GM21381 (cell line): ENCODE measurements at regions not wholly inside any gene's neighbourhood (a gene's known extent, or its start where the extent isn't known, plus 50 kb on each side); places are given as distances from the start of the nearest gene placed in this dataset.
"Not testable (repeated sequence)": the region's sequence is repeated elsewhere in the genome, so short reads cannot be mapped to it uniquely, and the experiment has no call there.

Experiments
- ATAC-seq: cut with Tn5 transposase; IDR thresholded peaks from one replicate; pipeline ENCODE4 v1.9.1; 2021; ENCODE audit warnings: mild to moderate bottlenecking, moderate library complexity; ENCODE audit not compliant: unreplicated experiment

DNA sequence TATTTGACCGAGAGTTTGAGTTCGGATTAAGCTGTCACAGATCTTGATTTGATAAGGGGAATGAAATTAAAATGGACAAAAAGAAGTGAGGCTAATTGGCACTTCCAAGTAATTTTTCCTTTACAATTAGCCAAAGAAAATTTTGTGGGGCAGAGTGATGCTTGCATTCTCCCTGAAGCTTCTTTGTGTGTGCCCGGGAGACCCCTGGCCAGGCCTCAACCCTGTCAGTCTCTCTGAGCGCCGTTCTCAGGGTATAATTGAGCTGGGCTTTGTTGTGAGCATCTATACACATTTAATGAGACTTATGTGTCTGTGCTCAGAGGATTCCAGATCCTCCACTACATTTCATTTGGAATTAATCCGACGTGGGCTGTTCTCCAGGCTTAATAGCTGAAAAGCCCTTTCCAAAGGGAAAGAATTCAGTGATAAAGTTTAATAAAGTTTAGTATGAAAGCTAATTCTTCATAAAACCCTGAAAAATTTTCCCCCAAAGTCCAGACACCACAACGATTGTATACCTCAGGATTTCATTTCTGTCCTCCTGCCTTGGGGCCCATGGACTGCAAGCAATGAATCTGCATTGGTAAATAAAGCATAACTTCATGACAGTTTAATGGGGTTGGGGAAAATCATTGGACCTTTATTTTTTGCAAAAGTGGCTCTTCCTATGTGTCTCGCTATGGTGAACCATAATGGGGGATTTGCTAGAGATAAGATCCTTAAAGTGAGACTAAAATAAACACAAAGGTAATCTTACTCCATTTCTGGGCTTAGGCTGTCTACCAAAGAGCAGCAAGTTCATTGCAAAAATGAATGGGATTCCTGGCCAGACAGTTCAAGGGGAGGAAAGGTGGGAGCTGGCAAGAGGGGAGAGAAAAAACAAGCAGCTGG is 292.6 kb downstream of the C12orf75 start:
- no peak for ATAC-seq

DNA sequence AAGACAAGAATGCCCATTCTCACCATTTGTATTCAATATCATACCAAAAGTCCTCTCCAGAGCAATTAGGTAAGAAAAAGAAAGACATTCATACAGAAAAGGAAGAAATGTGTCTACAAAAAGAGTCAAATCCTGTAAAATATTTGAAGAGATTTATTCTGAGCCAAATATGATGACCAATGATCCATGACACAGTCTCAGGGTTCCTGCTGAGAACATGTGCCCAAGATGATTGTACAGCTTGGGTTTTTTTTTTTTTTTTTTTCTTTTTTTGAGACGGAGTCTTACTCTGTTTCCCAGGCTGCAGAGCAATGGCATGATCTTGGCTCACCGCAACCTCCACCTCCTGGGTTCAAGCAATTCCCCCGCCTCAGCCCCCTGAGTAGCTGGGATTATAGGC is 296.2 kb downstream of the C12orf75 start:
- ATAC-seq, result no peak

GRCh38 chr12:105637470-105637869 is 307.0 kb downstream of the C12orf75 start:
- ATAC-seq, result no peak

DNA sequence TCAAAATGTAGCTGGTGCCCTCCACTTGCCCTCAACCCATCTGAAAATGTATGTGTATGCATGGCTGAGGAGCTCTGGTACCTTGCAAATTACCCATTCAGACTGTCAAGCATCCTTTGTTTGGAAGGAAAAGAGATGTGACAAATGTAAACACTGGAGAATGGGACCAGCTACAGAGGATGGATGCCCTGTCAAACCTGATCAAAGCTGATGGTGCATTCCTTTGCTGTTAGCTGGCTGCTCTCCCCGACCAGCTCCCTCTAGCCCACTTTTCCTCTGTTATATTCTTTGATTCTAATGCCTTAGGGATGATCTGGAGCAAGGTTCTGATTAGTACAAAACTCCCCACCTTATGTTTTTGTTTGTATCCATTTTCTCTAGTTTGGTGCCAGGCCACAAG is 310.3 kb downstream of the C12orf75 start:
- ATAC-seq, result no peak

DNA sequence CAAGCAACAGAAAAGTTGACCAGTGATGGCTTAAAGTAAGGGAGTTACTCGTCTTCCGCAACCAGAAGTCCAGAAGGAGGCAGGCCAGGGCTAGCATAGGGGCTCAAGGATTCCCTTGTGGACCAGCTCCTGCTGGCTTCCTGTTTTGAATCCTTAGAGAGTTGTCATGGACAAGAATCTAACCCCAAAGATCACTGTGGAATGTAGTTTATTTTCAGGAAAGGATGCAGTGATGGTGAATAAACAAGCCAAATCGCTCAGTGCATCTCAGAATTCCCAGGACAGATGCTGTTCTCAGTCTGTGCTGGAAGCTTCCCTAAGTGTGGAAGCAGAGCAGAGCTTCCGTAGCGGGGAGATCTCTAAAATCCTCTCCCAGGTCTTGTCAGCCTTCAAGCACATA is 311.3 kb downstream of the C12orf75 start:
- ATAC-seq, result no peak

- ATAC-seq, result no peak
These were observed 314.3 kb downstream of the C12orf75 start for GRCh38 chr12:105644770-105645169.

DNA sequence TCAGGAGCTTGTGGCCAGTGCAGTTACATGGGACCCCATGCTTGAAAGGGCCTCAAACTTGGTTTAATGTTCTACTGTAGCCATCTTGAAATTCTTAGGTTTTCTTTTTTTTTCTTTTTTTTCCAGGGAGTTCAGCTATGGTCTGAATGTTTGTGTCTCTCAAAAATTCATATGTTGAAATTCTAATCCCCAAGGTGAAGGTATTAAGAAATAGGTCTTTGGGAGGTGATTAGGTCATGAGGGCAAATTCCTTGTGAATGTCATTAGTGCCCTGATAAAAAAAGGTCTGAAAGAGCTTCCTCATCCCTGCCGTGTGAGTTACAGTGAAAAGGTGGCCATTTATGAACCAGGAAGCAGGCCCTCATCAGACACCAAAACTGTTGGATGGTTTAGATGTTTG is 324.1 kb downstream of the C12orf75 start:
- ATAC-seq, result no peak

GRCh38 chr12:105658389-105658788 is 327.9 kb downstream of the C12orf75 start:
- ATAC-seq, result no peak

DNA sequence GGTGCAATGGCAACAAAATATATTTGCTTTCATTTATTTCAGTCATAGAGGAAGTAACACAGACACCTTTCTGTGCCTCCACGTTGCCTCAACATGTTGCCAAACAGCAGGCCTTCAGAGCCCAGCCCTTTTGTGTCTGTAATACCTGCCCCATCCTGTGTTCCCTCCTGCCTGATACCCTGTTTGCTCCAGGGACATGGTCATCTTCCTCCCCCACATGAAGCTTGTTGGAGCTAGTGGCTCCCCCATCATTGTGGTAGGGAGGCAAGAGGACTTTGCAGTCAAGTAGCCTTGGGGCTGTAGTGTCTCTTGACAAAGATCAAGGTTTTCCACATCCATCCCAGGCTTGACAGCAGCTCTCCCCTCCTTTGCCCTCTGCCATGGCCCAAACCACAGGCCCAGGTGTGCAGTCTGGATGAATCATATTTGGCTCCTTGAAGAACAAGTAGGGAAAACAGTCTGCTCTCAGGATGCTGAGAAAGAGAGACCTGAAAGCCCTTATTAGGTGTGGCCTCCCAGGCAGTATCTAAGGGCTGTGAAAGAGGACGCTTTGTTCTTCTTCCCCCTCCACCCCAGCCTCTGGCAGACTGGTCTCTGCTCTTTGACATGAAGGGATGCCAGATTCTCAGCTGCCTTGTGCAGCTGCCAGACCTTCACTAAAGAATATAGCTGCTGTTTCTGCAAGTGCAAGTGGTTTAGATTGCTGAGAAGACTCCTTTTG is 329.0 kb downstream of the C12orf75 start:
- no peak for ATAC-seq

DNA sequence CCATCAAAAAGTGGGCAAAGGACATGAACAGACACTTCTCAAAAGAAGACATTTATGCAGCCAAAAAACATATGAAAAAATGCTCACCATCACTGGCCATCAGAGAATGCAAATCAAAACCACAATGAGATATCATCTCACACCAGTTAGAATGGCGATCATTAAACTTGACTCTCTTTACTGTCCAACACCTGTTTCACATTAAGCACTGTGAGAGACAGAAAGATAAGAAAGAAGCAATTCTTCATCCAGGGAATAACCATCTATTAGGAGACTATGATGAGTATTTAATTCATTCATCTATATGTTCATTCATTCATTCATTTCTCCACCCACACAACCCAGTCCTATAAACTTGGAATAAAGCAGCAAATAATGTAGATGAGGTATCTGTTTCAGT is 334.3 kb downstream of the C12orf75 start:
- not testable (repeated sequence) for ATAC-seq

- no peak for ATAC-seq
These were observed 334.9 kb downstream of the C12orf75 start for GRCh38 chr12:105665366-105665765.

GRCh38 chr12:105667973-105668743 is 337.7 kb downstream of the C12orf75 start:
- no peak for ATAC-seq

DNA sequence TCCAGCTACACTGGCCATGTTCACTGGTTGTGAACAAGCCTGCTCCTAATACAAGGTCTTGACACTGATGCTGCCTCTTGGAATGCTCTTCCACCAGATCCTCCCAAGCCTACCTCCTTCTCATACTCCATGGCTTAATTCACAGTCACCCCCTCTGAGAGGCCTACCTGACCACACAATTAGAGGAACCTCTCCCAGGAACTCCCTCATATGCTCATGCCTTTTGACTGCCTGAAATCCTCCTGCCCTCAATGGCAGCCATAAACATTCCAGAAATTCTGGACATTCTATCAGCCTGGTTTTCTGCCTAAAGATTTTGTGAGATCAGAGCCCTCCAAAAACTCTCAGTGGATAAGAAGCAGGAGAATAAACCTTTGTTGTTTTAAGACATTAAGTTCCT is 340.2 kb downstream of the C12orf75 start:
- no peak for ATAC-seq

- no peak for ATAC-seq
These were observed 341.2 kb downstream of the C12orf75 start for GRCh38 chr12:105671720-105672119.

GRCh38 chr12:105672121-105672975 is 341.9 kb downstream of the C12orf75 start:
- no peak for ATAC-seq

DNA sequence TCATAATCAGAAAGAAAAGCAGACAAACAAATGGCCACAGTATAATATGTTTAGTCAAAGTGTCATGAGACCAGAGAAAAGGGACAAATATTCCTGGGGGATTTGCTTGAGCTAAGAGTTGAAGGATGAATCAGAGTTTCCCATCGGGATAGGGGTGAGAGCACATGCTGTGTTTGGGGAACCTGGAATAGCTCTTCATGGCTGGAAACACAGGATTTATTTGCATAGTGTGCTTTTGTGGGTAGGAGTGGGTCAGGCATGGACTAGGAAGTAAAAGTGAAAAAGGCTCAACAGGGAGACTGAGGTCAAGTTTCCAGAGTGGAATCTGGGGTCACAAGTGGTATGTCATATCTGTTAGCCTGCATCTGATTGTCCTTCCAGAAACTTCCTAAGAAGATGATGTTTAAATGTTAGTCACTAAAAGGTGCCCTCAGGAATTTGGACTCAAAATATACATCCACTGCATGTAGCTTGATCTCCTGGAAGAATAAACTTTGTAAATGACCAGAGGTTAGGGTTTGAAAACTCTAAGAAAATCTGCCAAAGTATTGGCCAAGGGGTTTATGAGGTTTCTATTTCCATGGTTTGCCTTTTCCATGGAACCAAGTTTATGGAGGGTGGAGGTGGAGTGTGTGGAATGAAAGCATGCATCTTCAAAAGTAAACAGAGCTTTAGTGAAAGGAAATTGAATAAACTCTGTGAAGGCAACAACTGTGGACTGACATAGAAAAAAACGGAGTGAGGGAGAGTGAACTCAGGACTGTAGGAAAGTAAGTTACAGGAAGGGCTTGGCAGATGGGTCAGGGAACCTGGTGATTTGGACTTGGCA is 344.6 kb downstream of the C12orf75 start:
- ATAC-seq, result no peak

GRCh38 chr12:105676694-105677093 is 346.2 kb downstream of the C12orf75 start:
- ATAC-seq, result no peak

GRCh38 chr12:105677672-105678071 is 347.2 kb downstream of the C12orf75 start:
- no peak for ATAC-seq

GRCh38 chr12:105679982-105680381 is 349.5 kb downstream of the C12orf75 start:
- no peak for ATAC-seq

DNA sequence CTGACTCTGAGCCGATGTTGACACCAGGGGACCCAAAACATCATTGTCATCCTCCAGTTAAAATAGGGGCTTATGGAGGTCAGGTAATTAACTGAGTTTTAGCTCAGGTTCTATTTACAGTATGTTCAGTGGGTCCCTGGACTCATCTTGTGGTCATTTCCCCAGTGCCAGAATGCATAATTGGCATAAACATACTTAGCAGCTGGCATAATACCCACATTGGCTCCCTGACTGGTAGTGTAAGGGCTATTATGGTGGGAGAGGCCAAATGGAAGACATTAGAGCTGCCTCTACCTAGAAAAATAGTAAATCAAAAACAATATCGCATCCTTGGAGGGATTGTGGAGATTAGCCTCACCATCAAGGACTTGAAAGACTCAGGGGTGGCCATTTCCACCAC is 350.9 kb downstream of the C12orf75 start:
- no peak for ATAC-seq
